Erythroblast (primary cell): ENCODE measurements at regions not wholly inside any gene's neighbourhood (a gene's known extent, or its start where the extent isn't known, plus 50 kb on each side); places are given as distances from the start of the nearest gene placed in this dataset.

Experiments used
- GATA1 ChIP-seq: IDR thresholded peaks from 2 replicates; pipeline ENCODE4 v1.6.1; 2011; ENCODE audit warnings: low read depth, mild to moderate bottlenecking, control low read depth, low read length, moderate library complexity
- POLR2A ChIP-seq: IDR thresholded peaks from 2 replicates; pipeline ENCODE4 v1.6.1; 2011; ENCODE audit warnings: mild to moderate bottlenecking, low read length

- no peak for TF ChIP-seq POLR2A
- no peak for TF ChIP-seq GATA1
Observed at GRCh38 chr4:126752702-126753101, 880.1 kb upstream of the INTU start.
